IMR-90 (cell line): ENCODE measurements at regions not wholly inside any gene's neighbourhood (a gene's known extent, or its start where the extent isn't known, plus 50 kb on each side); places are given as distances from the start of the nearest gene placed in this dataset.

ENCODE experiments used
- BHLHE40 ChIP-seq: fragments of 150-350 bp; IDR thresholded peaks from 2 replicates; pipeline ENCODE4 v1.6.1; 2016; ENCODE audit warnings: mild to moderate bottlenecking, low read depth, low read length
- CEBPB ChIP-seq: IDR thresholded peaks from 2 replicates; pipeline ENCODE4 v1.6.1; 2012; ENCODE audit warnings: low read depth, low read length, improper control_type of control experiment
- ELK1 ChIP-seq: fragments of 150-350 bp; IDR thresholded peaks from 2 replicates; pipeline ENCODE4 v1.6.1; 2016; ENCODE audit warnings: low read depth, mild to moderate bottlenecking, low read length, moderate library complexity, borderline replicate concordance
- FOS ChIP-seq: fragments of 150-350 bp; IDR thresholded peaks from 2 replicates; pipeline ENCODE4 v1.6.1; 2016; ENCODE audit warnings: low read depth, low read length
- MAFK ChIP-seq: IDR thresholded peaks from 2 replicates; pipeline ENCODE4 v1.6.1; 2012; ENCODE audit warnings: low read depth, low read length, improper control_type of control experiment
- MAZ ChIP-seq: IDR thresholded peaks from 2 replicates; pipeline ENCODE4 v1.6.1; 2012; ENCODE audit warnings: low read depth, mild to moderate bottlenecking, low read length, improper control_type of control experiment, moderate library complexity, borderline replicate concordance
- MXI1 ChIP-seq: IDR thresholded peaks from 2 replicates; pipeline ENCODE4 v1.6.1; 2012; ENCODE audit warnings: low read depth, mild to moderate bottlenecking, low read length, moderate library complexity, borderline replicate concordance
- POLR2A ChIP-seq: IDR thresholded peaks from 2 replicates; pipeline ENCODE4 v1.6.1; 2012; ENCODE audit warnings: mild to moderate bottlenecking, low read depth, low read length
- RAD21 ChIP-seq: IDR thresholded peaks from 2 replicates; pipeline ENCODE4 v1.6.1; 2012; ENCODE audit warnings: low read length, improper control_type of control experiment
- RCOR1 ChIP-seq: IDR thresholded peaks from 2 replicates; pipeline ENCODE4 v1.6.1; 2012; ENCODE audit warnings: mild to moderate bottlenecking, low read length, improper control_type of control experiment; ENCODE audit not compliant: insufficient replicate concordance
- RFX5 ChIP-seq: IDR thresholded peaks from 2 replicates; pipeline ENCODE4 v1.8.0; 2012; ENCODE audit warnings: low read depth, mild to moderate bottlenecking, low read length, moderate library complexity
- USF2 ChIP-seq: fragments of 150-350 bp; IDR thresholded peaks from 2 replicates; pipeline ENCODE4 v1.6.1; 2017; ENCODE audit warnings: mild to moderate bottlenecking, antibody characterized with exemption, low read length, low read depth
- TF ChIP-seq, protein P1 (sequence below): conservative IDR thresholded peaks from 2 replicates; pipeline ENCODE4 v1.5.1; 2012; ENCODE audit warnings: mild to moderate bottlenecking, low read depth, low read length, improper control_type of control experiment

DNA sequence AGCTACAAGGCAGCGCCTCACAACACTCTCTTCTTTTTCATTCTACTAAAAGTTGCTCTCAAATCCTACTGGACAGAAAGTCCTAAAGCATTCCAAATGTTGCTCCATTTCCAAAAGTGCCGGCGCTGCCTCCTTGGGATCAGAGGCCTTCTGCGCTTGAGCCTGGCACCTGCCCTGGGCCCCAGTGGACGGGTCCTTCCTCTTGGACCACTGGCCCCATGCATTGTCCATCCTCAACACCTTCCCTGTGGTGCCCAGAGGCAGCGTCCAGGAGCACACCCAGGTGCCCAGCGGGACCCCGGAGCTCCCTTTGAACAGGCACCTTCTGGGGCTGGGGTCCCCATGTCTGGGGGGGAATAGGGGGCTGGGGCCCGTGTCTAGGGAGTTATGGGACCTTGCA is 205.2 kb downstream of the ERMARD start:
- TF ChIP-seq, protein P1, sequence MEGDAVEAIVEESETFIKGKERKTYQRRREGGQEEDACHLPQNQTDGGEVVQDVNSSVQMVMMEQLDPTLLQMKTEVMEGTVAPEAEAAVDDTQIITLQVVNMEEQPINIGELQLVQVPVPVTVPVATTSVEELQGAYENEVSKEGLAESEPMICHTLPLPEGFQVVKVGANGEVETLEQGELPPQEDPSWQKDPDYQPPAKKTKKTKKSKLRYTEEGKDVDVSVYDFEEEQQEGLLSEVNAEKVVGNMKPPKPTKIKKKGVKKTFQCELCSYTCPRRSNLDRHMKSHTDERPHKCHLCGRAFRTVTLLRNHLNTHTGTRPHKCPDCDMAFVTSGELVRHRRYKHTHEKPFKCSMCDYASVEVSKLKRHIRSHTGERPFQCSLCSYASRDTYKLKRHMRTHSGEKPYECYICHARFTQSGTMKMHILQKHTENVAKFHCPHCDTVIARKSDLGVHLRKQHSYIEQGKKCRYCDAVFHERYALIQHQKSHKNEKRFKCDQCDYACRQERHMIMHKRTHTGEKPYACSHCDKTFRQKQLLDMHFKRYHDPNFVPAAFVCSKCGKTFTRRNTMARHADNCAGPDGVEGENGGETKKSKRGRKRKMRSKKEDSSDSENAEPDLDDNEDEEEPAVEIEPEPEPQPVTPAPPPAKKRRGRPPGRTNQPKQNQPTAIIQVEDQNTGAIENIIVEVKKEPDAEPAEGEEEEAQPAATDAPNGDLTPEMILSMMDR, result no peak
- no peak for TF ChIP-seq MXI1
- no peak for TF ChIP-seq CEBPB
- TF ChIP-seq POLR2A, result no peak
- TF ChIP-seq BHLHE40, result no peak
- TF ChIP-seq FOS, result no peak
- TF ChIP-seq ELK1, result no peak
- no peak for TF ChIP-seq MAFK
- TF ChIP-seq RCOR1, result no peak
- no peak for TF ChIP-seq RAD21
- TF ChIP-seq MAZ, result no peak
- no peak for TF ChIP-seq USF2
- TF ChIP-seq RFX5, result no peak
